ENCODE measurements at regions not wholly inside any gene's neighbourhood (a gene's known extent, or its start where the extent isn't known, plus 50 kb on each side); places are given as distances from the start of the nearest gene placed in this dataset.

GRCh38 chr5:178784391-178784790 is 53.9 kb upstream of the ZNF354A start:
- peaks cover 16% of the 10 kb centered on the region for H3K9me3 Mint-ChIP-seq

DNA sequence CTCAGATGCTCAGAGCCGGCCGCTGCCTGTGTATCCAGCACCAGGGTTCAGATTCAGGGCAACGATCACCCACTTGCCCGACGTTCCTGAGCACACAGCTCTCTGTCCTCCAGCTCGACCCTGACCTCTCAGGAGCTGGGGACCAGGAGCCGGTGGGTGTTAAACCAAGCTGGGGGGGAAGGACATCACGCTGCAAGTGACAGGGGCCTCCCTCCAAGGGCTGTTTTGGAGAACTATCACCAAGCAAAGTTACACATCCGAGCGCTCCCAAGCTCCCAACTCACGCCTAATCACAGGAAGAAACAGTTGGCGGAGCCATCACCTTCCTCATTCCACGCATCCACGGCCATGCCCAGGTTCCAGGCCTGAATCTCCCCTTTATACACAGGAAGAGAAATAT is 51.5 kb upstream of the ZNF354A start:
- no peak overlapping the region for H3K4me2 ChIP-seq
- H3K27me3 Mint-ChIP-seq (ENCODE audit: insufficient read depth, low read depth): peaks cover 7% of the 10 kb centered on the region
- TF ChIP-seq EZH2phosphoT487 (IDR thresholded peaks at IDR 0.05) (no peak), EZH2 (IDR thresholded peaks at IDR 0.05) (no peak), CTCF (IDR thresholded peaks at IDR 0.05) (no peak)
- no peaks in the 10 kb centered on the region for H3K79me2 ChIP-seq (ENCODE audit: low read depth)
- H3K9ac ChIP-seq: no peak overlapping the region
- no peaks in the 10 kb centered on the region for H3K4me1 Mint-ChIP-seq
- no peaks in the 10 kb centered on the region for H3F3A ChIP-seq (ENCODE audit: low read depth)
- H3K36me3 ChIP-seq: no peaks in the 10 kb centered on the region
- H3K4me3 ChIP-seq: no peak overlapping the region
- no peak for DNase-seq (ENCODE audit: low spot score)
- H3K4me3 Mint-ChIP-seq: no peak overlapping the region
- peaks cover 3% of the 10 kb centered on the region for H3K9me3 Mint-ChIP-seq
- no peaks in the 10 kb centered on the region for H3K4me1 ChIP-seq
- no peaks in the 10 kb centered on the region for H3K27me3 ChIP-seq
- H3K27ac Mint-ChIP-seq: no peak overlapping the region
- H2AFZ ChIP-seq (replicated peaks): no peak overlapping the region
- H3K9me3 ChIP-seq (ENCODE audit: low read depth): no peaks in the 10 kb centered on the region
- peaks cover 2% of the 10 kb centered on the region for H3K36me3 Mint-ChIP-seq
- H4K20me1 ChIP-seq (ENCODE audit: low read depth): no peaks in the 10 kb centered on the region
- H3K27ac ChIP-seq: no peak overlapping the region

More at GRCh38 chr5:178784391-178784790, 53.9 kb upstream of the ZNF354A start:
- Histone ChIP-seq H3K9ac (no peak overlapping the region), H3K4me3 (no peak overlapping the region), H3F3A (ENCODE audit: low read depth) (no peaks in the 10 kb centered on the region), H3K79me2 (ENCODE audit: low read depth) (no peaks in the 10 kb centered on the region), H2AFZ (replicated peaks) (no peak overlapping the region), H3K27me3 (no peaks in the 10 kb centered on the region), H4K20me1 (ENCODE audit: low read depth) (no peaks in the 10 kb centered on the region), H3K4me2 (no peak overlapping the region), H3K9me3 (ENCODE audit: low read depth) (no peaks in the 10 kb centered on the region), H3K27ac (no peak overlapping the region), H3K36me3 (no peaks in the 10 kb centered on the region), H3K4me1 (no peaks in the 10 kb centered on the region)
- TF ChIP-seq EZH2phosphoT487 (IDR thresholded peaks at IDR 0.05) (no peak), EZH2 (IDR thresholded peaks at IDR 0.05) (no peak), CTCF (IDR thresholded peaks at IDR 0.05) (no peak)
- Mint-ChIP-seq H3K4me3 (no peak overlapping the region), H3K4me1 (no peaks in the 10 kb centered on the region), H3K36me3 (peaks cover 2% of the 10 kb centered on the region), H3K27ac (no peak overlapping the region), H3K27me3 (ENCODE audit: insufficient read depth, low read depth) (peaks cover 7% of the 10 kb centered on the region)
- no peak for DNase-seq (ENCODE audit: low spot score)

DNA sequence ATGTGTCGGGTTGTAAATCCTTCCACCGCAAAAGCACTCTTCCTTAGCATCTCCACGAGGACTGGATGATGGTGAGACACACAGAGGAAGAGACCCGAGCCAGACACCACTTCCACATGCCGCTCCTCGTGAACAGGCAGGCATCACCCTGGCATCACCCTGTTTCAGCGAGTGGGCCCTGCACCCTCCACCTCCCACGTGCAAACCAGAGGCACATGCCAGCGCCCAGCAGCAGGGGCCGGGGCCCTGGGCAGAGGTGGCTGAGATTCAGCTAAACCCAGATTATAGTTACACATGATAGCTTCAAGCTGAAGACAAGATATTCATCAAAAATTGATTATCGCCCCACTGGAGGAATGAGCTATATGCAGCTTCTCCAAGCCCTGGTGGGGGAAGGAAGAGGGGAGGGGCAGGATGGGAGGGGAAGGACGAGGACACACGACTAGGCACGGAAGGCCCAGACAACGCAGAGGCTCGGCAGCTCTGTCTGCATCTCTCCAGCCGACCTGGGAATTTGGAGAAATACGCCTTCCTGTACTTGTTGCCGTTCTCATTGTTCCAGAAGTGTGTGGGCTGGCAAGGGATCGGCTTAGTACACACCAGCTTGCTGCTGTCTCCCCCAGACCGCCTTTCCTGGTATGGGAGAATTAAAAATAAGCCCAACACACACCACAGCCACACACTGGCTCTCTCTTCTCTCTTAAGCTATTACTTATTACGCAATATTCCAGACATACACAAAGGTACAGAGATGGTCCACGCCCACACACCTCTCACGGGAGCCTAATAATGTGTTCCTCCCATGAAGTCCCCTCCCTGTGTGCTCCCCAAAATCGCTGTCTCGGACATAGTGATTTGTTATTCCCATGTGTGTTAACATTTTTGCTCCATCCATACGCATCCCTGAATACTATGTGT is 50.4 kb upstream of the ZNF354A start:
- Histone ChIP-seq H3K27ac (no peak overlapping the region), H2AFZ (replicated peaks) (no peak overlapping the region), H3K4me2 (no peak overlapping the region), H3K4me1 (no peaks in the 10 kb centered on the region), H3F3A (ENCODE audit: low read depth) (no peaks in the 10 kb centered on the region), H3K79me2 (ENCODE audit: low read depth) (no peaks in the 10 kb centered on the region), H4K20me1 (ENCODE audit: low read depth) (no peaks in the 10 kb centered on the region), H3K9me3 (ENCODE audit: low read depth) (no peaks in the 10 kb centered on the region), H3K27me3 (no peaks in the 10 kb centered on the region), H3K4me3 (no peak overlapping the region), H3K9ac (no peak overlapping the region), H3K36me3 (no peaks in the 10 kb centered on the region)
- Mint-ChIP-seq H3K36me3 (peaks cover 2% of the 10 kb centered on the region), H3K27me3 (ENCODE audit: insufficient read depth, low read depth) (peaks cover 7% of the 10 kb centered on the region), H3K27ac (no peak overlapping the region), H3K4me3 (no peak overlapping the region), H3K4me1 (no peaks in the 10 kb centered on the region), H3K9me3 (peaks cover 6% of the 10 kb centered on the region)
- DNase-seq (ENCODE audit: low spot score): no peak
- TF ChIP-seq EZH2phosphoT487 (IDR thresholded peaks at IDR 0.05) (no peak), CTCF (IDR thresholded peaks at IDR 0.05) (no peak), EZH2 (IDR thresholded peaks at IDR 0.05) (no peak)

All from neural progenitor cell (in vitro differentiated cells).